ENCODE measurements at regions not wholly inside any gene's neighbourhood (a gene's known extent, or its start where the extent isn't known, plus 50 kb on each side); places are given as distances from the start of the nearest gene placed in this dataset.
"Not testable (repeated sequence)": the region's sequence is repeated elsewhere in the genome, so short reads cannot be mapped to it uniquely, and the experiment has no call there.

- intact Hi-C loops (cut with micrococcal nuclease); H3K36me3 Mint-ChIP-seq (ENCODE audit: low read depth); H3K4me3 Mint-ChIP-seq; H3K27ac Mint-ChIP-seq; H3K9me3 Mint-ChIP-seq; H3K4me1 Mint-ChIP-seq (ENCODE audit: low read depth): not testable (repeated sequence)
- H3K27me3 Mint-ChIP-seq = peaks cover 42% of the 10 kb centered on the region
Observed at GRCh38 chr9:97214556-97214955, 92.9 kb upstream of the CCDC180 start.

DNA sequence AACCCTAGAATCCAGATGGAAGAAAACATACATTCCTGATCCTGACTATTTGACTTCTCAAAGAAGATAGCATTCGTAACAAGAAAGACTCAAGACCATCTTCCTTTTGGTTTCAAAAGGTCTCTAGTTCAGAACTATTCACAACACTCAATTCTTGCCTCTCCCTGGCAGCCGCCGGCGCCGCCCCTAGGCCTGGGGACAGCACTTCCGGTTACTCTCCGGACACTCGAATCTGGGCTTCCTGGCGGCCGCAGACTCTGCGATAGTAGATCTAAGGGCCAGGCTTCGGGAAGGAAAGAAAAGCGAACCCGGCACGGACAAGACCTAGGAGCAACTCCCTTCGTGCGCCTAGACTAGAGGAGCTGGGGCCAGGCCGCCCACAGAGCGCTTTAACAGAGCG, 107.8 kb upstream of the CCDC180 start:
- H3K4me3 Mint-ChIP-seq; H3K4me1 Mint-ChIP-seq (ENCODE audit: low read depth); intact Hi-C loops (cut with micrococcal nuclease); H3K27me3 Mint-ChIP-seq; H3K27ac Mint-ChIP-seq; H3K36me3 Mint-ChIP-seq (ENCODE audit: low read depth); H3K9me3 Mint-ChIP-seq: not testable (repeated sequence)

DNA sequence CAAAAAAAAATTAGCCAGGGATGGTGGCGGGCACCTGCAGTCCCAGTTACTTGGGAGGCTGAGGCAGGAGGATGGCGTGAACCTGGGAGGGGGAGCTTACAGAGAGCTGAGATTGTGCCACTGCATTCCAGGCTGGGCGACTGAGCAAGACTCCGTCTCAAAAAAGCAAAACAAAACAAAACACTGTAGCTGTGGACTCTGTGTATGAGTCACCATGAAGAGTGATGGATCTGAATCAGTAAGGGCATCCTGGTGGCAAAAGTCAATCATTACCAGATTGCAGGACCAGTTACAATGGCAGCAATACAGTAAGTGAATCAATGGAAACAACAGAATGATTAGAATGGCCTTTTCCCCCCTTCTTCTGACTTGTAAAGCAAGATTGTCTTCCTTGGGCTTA, 113.7 kb upstream of the CCDC180 start:
- H3K36me3 Mint-ChIP-seq (ENCODE audit: low read depth); H3K27ac Mint-ChIP-seq; H3K9me3 Mint-ChIP-seq; H3K4me3 Mint-ChIP-seq; intact Hi-C loops (cut with micrococcal nuclease); H3K4me1 Mint-ChIP-seq (ENCODE audit: low read depth); H3K27me3 Mint-ChIP-seq: not testable (repeated sequence)

DNA sequence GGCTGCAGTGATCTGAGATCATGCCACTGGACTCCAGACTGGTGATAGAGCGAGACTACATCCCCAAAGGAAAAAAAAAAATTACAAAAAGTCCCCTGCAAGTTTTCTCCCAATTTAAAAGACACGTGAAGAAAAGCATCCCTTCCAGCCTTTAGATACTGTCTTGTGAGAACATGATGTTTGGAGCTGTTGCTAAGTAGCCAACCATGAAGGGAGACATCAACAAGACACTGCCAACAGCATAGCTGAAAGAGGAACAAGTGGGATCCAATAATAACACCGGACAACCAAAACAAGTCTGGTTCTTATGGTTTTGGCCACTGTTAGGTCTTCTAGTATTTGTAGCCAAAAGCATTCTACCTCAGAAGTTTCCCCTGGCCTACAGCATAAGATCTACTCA, 118.9 kb upstream of the CCDC180 start:
- no peaks in the 10 kb centered on the region for H3K4me1 Mint-ChIP-seq (ENCODE audit: low read depth)
- H3K4me3 Mint-ChIP-seq = no peak overlapping the region
- H3K27me3 Mint-ChIP-seq = peaks cover 11% of the 10 kb centered on the region
- no peak overlapping the region for H3K27ac Mint-ChIP-seq
- no peaks in the 10 kb centered on the region for H3K9me3 Mint-ChIP-seq
- no peaks in the 10 kb centered on the region for H3K36me3 Mint-ChIP-seq (ENCODE audit: low read depth)
- intact Hi-C loops (cut with micrococcal nuclease) = no loop called here

DNA sequence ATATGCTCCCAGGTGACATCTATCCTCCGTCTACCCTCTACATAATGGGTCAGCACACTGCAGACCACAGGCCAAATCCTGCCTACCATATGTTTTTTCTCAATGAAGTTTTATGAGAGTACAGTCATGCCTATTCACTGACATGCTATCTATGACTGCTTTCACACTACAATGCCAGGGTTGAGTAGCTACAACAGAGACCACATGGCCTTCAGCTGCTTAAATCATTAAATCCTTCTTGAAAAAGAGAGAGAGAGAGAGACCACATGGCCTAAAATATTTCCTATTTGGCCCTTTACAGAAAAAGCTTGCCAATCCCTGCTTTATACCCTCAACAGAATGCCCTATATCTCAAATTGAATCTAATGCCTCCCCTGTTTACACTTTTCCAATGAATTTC, 119.8 kb upstream of the CCDC180 start:
- H3K36me3 Mint-ChIP-seq (ENCODE audit: low read depth); H3K4me1 Mint-ChIP-seq (ENCODE audit: low read depth); H3K9me3 Mint-ChIP-seq; H3K4me3 Mint-ChIP-seq; H3K27ac Mint-ChIP-seq; intact Hi-C loops (cut with micrococcal nuclease): not testable (repeated sequence)
- H3K27me3 Mint-ChIP-seq = peaks cover 11% of the 10 kb centered on the region

- Mint-ChIP-seq H3K4me3 (no peak overlapping the region), H3K27ac (no peak overlapping the region), H3K27me3 (peaks cover 11% of the 10 kb centered on the region), H3K9me3 (no peaks in the 10 kb centered on the region), H3K4me1 (ENCODE audit: low read depth) (no peaks in the 10 kb centered on the region), H3K36me3 (ENCODE audit: low read depth) (no peaks in the 10 kb centered on the region)
- intact Hi-C loops (cut with micrococcal nuclease) = no loop called here
Observed at GRCh38 chr9:97186493-97186892, 121.0 kb upstream of the CCDC180 start.

DNA sequence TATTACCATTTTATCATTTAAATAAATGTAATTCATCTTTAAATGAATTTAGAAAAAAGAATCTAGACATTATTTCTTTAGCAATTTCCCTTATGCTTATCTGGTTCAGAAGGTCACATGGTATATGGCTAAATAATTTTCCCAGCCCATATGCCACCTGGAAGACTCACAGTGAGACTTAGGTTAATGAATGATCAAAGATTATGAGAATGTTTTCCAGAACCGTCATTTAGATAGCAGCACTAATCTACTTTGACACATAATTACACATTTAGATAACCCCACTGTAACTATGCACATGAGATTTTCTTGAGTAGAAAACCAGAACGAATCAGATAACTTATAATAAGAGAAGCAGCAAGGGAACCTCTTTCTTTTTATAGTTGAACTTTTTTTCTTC, 124.9 kb upstream of the CCDC180 start:
- H3K27ac Mint-ChIP-seq; intact Hi-C loops (cut with micrococcal nuclease); H3K4me1 Mint-ChIP-seq (ENCODE audit: low read depth); H3K9me3 Mint-ChIP-seq; H3K36me3 Mint-ChIP-seq (ENCODE audit: low read depth); H3K27me3 Mint-ChIP-seq; H3K4me3 Mint-ChIP-seq: not testable (repeated sequence)

DNA sequence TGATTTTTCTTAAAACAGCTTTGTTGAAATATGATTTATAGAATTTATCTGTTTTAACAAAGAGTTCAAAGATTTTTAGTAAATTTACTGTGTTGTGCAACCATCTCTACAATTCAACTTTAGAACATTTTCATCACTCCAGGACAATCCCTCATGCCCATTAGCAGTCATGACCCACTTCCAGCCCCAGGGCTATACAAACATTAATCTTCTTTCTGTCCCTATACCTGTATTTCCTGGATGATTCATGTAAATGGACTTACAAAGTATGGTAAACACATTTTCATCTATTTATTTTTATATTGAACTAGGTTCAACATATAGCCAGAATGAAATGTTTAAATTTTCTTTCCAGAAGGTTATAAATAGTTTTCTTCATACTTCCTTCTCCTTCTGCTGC, 127.8 kb upstream of the CCDC180 start:
- H3K4me3 Mint-ChIP-seq = no peak overlapping the region
- H3K27me3 Mint-ChIP-seq = peaks cover 4% of the 10 kb centered on the region
- peaks cover 3% of the 10 kb centered on the region for H3K9me3 Mint-ChIP-seq
- intact Hi-C loops (cut with micrococcal nuclease) = no loop called here
- H3K27ac Mint-ChIP-seq = no peak overlapping the region
- no peaks in the 10 kb centered on the region for H3K36me3 Mint-ChIP-seq (ENCODE audit: low read depth)
- no peaks in the 10 kb centered on the region for H3K4me1 Mint-ChIP-seq (ENCODE audit: low read depth)

GRCh38 chr9:97176206-97176605, 131.3 kb upstream of the CCDC180 start:
- H3K27ac Mint-ChIP-seq = no peak overlapping the region
- H3K9me3 Mint-ChIP-seq = peaks cover 15% of the 10 kb centered on the region
- no peaks in the 10 kb centered on the region for H3K4me1 Mint-ChIP-seq (ENCODE audit: low read depth)
- no peaks in the 10 kb centered on the region for H3K36me3 Mint-ChIP-seq (ENCODE audit: low read depth)
- peaks cover 6% of the 10 kb centered on the region for H3K27me3 Mint-ChIP-seq
- intact Hi-C loops (cut with micrococcal nuclease) = no loop called here
- no peak overlapping the region for H3K4me3 Mint-ChIP-seq

- H3K27ac Mint-ChIP-seq; H3K27me3 Mint-ChIP-seq; H3K4me3 Mint-ChIP-seq; H3K36me3 Mint-ChIP-seq (ENCODE audit: low read depth); H3K9me3 Mint-ChIP-seq; intact Hi-C loops (cut with micrococcal nuclease): not testable (repeated sequence)
- H3K4me1 Mint-ChIP-seq (ENCODE audit: low read depth) = peaks cover 13% of the 10 kb centered on the region
Observed at GRCh38 chr9:97168174-97168573, 129.2 kb upstream of the CTSV start.

GRCh38 chr9:97166496-97167138, 127.7 kb upstream of the CTSV start:
- H3K27ac Mint-ChIP-seq, H3K4me3 Mint-ChIP-seq: not testable (repeated sequence)

DNA sequence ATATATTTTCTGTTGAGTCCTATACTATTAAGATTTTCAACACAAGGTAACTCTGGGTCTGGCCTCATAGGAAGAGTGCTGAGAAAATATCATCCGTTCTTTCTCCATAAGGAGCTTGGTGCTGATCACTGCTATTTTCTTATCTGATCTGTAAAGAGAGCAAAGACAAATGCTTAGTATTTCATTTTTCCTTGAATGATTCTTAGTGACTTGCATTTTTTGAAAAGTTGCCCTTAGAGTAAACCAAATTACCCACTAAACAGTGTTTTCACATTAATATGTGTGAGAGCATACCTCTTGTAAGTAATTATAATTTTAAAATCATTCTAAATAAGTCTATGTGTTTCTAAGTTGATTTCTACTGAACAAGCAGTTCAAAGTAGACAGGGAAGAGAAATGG, 121.3 kb upstream of the CTSV start:
- intact Hi-C loops (cut with micrococcal nuclease) = no loop called here
- Mint-ChIP-seq H3K27me3 (peaks cover 4% of the 10 kb centered on the region), H3K9me3 (no peaks in the 10 kb centered on the region), H3K27ac (no peak overlapping the region), H3K36me3 (ENCODE audit: low read depth) (no peaks in the 10 kb centered on the region), H3K4me1 (ENCODE audit: low read depth) (no peaks in the 10 kb centered on the region), H3K4me3 (no peak overlapping the region)

More at GRCh38 chr9:97166496-97167138, 127.7 kb upstream of the CTSV start:
- intact Hi-C loops (cut with micrococcal nuclease); H3K36me3 Mint-ChIP-seq (ENCODE audit: low read depth); H3K9me3 Mint-ChIP-seq; H3K27me3 Mint-ChIP-seq: not testable (repeated sequence)
- H3K4me1 Mint-ChIP-seq (ENCODE audit: low read depth) = peaks cover 13% of the 10 kb centered on the region

DNA sequence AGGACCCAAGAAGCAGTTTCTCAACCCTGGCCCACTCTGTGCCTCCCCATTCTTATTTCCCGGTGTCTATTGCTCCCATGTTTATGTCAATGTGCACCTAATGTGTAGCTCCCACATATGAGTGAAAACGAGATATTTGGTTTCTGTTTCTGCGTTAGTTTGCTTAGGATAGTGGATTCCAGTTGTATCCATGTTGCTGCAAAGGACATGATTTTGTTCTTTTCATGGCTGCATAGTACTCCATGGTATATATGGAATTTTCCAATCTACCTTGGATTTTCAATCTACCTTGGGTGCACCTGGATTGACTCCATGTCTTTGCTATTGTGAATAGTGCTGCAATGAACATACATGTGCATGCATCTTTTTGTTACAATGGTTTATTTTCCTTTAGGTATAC, 119.8 kb upstream of the CTSV start:
- H3K27ac Mint-ChIP-seq; H3K9me3 Mint-ChIP-seq; H3K4me3 Mint-ChIP-seq; intact Hi-C loops (cut with micrococcal nuclease); H3K27me3 Mint-ChIP-seq; H3K4me1 Mint-ChIP-seq (ENCODE audit: low read depth); H3K36me3 Mint-ChIP-seq (ENCODE audit: low read depth): not testable (repeated sequence)

GRCh38 chr9:97155441-97155840, 116.5 kb upstream of the CTSV start:
- H3K27me3 Mint-ChIP-seq; H3K9me3 Mint-ChIP-seq; H3K36me3 Mint-ChIP-seq (ENCODE audit: low read depth); H3K4me3 Mint-ChIP-seq; H3K4me1 Mint-ChIP-seq (ENCODE audit: low read depth); H3K27ac Mint-ChIP-seq; intact Hi-C loops (cut with micrococcal nuclease): not testable (repeated sequence)

GRCh38 chr9:97153967-97154366, 115.0 kb upstream of the CTSV start:
- H3K4me3 Mint-ChIP-seq = no peak overlapping the region
- H3K4me1 Mint-ChIP-seq (ENCODE audit: low read depth) = no peaks in the 10 kb centered on the region
- H3K36me3 Mint-ChIP-seq (ENCODE audit: low read depth) = no peaks in the 10 kb centered on the region
- intact Hi-C loops (cut with micrococcal nuclease) = no loop called here
- no peaks in the 10 kb centered on the region for H3K9me3 Mint-ChIP-seq
- H3K27me3 Mint-ChIP-seq = no peaks in the 10 kb centered on the region
- no peak overlapping the region for H3K27ac Mint-ChIP-seq

Data from dendritic cell treated with granulocyte-macrophage colony-stimulating factor and Interleukin-4, amounts not matched to agents 40 ng/mL and 50 ng/mL, for 4 days (primary cell).